Activated CD4-positive, alpha-beta T cell treated with anti-CD3 and anti-CD28 coated beads, Interleukin-2, amount 50 U/mL, for 24 hours (primary cell): ENCODE measurements at regions not wholly inside any gene's neighbourhood (a gene's known extent, or its start where the extent isn't known, plus 50 kb on each side); places are given as distances from the start of the nearest gene placed in this dataset.
"Not testable (repeated sequence)": the region's sequence is repeated elsewhere in the genome, so short reads cannot be mapped to it uniquely, and the experiment has no call there.

ENCODE experiments used
- DNase-seq, 2 donors: peaks; one replicate each; pipeline ENCODE4 v3.0.0-alpha.2; 2020; ENCODE audit warnings: low read depth in 1 of 2, low spot score in 1 of 2

DNA sequence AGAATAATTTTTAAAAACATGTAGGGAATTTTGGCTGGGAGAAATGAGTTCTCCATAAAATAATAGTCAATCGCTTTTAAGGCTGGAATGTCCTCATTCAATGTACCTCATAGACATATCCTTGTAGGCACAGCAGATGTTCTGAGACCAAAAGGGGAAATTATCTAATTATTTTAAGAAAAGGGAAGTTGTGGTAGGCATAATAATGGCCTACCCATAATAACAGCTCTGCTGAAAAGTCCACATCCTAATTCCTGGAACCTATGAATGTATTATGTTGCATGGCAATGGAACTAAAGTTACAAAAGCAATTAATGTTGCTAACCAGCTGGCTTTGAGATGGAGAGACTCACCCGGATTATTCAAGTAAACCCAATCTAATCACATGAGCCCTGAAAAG lies 216.1 kb downstream of the TRIM36 start:
- no peak for DNase-seq

DNA sequence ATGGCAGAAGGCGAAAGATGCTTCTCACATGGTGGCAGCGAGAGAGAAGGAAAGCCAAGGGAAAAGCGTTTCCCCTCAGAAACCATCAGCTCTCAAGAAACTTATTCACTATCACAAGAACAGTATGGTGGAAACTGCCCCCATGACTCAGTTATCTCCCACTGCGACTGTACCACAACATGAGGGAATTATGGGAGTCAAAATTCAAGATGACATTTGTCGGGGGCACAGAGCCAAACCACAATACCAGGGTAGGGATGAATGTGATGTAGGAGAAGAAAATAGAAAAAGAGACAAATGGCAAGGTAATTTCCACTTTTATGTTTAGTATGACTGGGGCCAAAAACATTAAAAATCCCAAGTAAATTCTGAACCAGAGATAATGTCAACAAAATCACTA lies 216.8 kb downstream of the TRIM36 start:
- DNase-seq, result no peak

DNA sequence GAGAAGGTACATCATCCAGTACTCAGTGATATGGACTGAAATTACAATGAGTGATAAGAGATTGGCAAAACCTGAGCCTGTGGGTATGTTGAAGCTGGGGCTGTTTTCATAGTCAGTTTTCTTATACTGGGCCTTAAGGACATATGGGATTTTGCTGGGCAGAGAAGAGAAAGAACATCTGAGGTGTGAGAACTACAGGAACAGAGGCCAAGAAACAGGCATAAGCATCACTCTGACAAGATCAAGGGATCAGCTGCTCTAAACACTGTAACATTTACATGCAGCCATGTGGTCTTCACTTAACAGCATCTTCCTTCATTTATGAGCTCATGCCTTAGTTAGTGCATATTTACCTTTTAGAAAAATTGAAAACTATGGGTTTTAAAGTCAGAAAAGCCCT lies 220.0 kb downstream of the TRIM36 start:
- no peak for DNase-seq

DNA sequence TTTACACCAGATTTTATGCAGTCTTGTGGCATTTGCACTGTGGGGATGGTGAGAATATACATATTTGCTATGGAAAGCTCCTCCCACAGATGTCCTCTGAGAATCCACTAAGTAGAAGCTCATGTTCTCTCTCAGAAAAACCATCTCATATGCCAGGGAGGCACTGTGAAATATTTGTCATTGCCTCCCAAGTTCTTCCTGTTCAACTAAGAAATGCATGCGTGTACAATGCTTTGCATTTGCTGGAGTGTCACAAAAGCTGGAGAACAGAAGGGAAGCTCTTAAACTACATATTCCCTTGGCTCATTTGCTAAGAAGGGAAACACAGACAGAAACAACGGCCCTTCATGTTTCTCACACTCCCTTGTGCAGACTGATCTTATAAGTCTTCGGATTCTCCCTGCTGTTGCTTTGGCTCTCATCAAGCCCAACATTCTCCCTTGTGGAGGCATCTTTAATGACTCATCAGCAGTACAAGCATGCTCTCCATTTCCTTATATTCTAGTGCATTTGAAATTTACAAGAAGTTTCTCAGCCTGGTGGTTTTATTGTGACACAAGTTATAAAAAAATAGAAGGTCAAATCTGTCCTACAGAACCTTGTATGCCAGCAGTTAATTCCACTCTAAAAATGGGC lies 220.6 kb downstream of the TRIM36 start:
- no peak for DNase-seq

DNA sequence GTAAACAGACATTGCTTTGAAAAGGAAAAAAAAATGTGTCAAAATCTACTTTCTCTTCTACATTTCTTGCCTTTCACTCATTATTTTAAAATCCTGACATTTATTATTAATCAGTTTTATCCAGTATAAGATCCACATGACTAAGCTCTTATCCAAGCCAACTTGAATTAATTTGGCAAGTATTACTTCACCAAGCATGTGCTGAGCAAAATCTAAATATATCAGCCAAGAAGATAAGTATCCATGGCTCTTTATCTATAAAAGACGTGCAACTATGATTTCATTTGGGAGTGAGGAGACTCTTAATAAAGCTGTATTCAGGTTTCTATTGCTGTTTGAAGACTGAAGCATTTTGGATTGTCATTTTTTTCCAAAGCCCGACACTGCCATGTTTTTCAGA lies 221.3 kb downstream of the TRIM36 start:
- DNase-seq, result no peak

DNA sequence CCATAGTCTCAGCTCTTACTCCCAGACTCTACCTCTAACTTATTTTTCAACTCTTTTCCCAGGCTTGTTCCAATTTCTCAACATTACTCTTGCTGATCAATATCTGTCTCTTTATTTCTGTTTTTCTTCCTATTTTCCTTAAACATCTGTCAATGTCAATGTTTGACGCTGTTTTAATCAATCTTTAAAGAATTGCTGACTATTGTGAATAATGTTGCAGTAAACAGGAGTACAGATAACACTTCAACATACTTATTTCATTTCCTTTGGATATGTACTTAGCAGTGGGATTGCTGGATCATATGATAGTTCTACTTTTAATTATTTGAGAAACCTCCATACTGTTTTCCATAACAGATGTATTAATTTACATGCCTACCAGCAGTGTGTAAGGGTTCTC lies 229.0 kb downstream of the TRIM36 start:
- DNase-seq, result no peak

DNA sequence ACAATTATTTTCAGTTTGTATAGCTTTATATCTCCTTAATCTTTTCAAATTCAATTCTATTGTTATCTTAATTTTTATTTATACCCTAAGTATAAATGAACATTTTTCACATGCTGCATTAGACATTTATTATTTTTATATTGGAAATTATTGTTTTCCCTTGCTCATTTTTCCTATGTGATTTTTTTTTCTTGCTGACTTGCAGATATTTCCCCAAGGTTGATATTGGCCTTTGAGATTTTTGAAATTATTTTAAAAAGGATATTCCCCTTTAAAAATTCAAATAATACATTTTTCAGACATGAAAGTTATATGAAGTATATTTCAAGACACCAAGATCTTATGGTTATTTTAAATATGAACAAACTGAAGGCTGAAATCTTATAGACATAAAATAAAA lies 234.2 kb downstream of the TRIM36 start:
- DNase-seq, result no peak

DNA sequence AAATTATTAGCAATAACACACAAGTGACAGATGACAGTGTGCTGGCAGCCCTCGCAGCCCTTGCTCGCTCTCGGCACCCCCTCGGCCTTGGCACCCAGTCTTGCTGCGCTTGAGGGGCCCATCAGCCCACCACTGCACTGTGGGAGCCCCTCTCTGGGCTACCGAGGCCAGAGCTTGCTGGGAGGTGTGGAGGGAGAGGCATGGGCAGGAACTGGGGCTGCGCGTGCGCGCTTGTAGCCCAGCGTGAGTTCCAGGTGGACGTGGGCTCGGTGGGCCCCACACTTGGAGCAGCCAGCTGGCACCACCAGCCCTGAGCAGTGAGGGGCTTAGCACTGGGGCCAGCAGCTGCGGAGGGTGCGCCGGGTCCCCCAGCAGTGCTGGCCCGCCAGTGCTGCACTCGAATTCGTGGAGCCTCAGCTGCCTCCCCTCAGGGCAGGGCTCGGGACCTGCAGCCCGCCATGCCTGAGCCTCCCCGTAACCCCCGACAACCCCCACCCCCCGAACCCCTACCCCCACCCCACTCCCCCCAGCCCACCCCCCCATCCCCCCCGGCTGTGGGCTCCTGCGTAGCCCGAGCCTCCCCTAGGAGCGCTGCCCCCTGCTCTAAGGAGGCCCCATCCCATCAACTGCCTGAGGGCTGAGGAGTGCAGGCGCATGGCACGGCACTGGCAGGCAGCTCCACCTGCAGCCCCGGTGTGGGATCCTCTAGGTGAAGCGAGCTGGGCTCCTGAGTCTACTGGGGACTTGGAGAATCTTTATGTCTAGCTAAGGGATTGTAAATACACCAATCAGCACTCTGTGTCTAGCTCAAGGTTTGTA lies 240.9 kb downstream of the TRIM36 start:
- DNase-seq, result no peak

DNA sequence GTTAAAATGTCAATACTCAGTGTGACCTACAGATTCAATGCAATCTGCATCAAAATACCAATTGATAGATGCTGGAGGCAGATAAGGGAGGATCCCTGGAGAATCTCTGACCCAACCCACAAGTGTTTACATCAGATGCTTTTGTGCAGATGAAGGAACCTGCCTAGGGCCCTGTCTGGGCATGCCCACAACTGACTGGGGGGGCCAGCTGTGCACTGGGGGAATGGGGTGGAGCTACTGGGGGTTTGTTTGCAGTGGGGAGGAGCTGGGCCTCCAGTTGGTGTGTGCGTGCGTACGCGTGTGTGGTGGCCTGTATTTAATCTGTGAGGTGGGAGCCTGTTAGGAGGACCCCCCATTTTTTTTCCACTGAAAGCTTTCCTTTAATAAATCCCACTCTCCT lies 244.9 kb downstream of the TRIM36 start:
- DNase-seq, result no peak

DNA sequence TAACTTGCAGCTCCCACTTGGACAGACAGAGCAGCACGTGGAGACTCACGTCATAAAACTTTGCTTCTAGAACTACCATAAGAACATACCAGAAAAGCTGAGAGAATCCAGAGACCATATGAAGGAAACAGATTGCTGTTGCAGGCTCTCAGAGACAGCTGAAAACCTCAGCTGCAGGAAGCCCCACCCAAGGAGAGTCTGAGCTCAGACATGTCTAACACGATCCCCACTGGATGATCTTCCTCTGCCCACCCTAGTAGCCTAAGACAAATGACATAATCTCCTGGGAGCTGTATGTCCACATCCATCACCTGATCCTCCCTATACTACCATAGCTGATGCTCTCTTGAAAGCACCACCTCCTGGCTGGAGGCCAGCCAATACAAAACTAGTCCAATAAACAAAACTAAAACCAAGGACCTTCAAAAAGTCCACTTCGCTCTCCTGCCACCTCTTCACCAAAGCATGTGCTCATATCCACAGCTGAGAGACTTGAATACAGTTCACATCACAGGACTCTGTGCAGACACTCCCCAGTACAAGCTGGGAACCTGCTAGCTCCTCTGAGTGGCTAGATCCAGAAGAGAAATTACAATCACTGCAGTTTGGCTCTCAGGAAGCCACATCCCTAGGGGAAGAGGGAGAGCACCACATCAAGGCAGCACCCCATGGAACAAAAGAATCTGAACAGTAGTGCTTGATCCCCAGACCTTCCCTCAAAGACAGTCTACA lies 257.4 kb downstream of the TRIM36 start:
- DNase-seq, result no peak

DNA sequence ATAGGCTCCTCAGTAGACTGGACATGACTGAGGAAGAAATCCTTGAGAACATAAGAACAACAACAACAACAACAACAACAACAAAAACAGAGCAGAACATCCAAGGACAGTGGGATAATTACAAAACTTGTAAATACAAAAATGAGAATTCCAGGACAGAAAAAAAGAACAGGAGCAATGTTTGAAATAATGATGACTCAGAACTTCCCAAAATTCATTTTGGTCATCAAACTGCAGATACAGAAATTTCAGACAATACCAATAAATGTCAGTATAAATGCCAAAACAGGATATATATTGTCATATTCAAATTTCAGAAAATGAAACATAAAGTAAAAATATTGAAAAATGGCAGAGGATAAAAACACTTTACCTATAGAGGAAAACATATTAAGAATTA lies 259.0 kb downstream of the TRIM36 start:
- no peak for DNase-seq

DNA sequence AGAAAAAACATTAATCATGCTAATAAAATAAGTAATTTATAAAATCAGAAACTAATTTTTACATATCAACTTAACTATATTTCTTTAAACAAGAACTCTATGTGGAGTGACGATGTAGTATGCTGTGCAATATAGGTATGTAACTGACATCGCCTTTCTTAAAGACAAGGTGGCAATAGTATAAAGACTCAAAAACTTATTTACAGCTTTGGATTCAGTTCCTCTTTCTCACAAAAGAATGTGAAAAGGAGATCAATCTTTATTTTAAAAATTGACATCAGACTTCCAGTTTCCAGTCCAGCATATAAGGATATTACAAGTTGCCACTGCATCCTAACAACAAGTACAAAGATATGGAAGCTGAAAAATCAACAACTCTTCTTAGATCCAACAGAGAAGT lies 260.3 kb downstream of the TRIM36 start:
- no peak for DNase-seq

DNA sequence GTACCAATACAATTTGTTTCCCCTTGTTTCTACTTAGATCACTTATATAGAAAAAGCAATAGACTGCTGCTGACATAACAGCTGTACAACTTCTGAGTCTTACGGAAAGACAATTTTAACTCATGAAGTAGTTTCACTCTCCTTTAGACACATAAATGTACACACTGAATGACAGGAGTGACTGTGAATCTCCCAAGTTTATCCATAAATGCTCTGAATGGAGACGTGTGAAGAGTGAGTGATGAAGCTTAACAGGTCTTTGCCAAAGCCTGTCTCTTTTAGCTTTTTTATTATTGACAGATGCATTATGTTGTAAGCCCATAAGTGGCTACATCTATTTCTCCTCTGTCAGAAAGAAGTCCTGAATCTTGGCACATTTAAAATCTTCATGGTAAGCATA lies 265.9 kb downstream of the TRIM36 start:
- no peak for DNase-seq

DNA sequence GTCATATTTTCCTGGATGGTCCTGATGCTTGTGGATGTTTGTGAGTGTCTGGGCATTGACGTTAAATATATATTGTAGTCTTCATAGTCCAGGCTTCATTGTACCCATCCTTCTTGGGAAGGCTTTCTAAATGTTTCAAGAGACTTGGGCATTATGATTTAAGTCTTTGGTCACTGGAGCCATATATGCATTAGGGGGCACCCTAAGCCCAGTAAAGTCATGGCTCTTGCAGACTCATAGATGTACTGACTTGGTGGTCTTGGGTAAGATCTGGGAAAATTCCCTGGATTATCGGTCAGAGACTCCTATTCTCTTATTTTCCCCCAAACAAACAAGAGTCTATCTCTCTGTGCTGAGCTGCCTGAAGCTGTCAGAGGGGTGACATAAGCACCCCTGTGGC lies 271.1 kb downstream of the TRIM36 start:
- no peak for DNase-seq

DNA sequence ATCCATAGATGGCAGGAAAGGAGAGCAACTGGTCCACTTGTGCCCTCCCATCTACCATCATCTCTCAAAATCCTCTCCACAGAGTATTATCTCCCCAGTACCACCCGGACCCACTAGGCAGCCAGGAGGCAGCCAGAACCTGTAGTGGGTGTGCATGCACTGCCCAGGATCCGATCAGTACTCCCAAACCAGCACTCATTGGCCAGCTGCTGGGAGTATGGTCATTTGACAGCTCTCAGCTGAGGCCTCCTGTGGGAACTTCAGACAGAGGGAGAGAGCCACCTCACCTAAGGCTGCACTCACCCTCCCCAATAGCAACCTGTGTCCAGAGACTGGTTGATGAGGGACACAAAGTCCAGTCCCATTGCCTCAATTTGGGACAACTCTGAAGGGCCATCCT lies 286.0 kb downstream of the TRIM36 start:
- DNase-seq, result no peak

DNA sequence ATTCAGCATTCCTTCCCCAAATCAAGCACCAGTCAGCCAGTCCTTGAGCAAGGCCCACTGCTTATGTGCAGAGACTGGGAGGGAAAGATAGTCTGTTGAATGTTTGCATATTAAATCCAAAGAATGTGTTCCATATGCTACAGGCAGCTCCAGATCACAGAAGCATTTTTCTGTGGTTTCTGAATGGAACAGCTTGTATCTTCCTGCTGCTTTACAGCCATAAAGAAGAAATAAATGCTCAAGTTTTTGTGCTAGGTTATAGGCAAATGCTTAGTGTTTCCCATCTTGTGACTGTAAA lies 310.3 kb downstream of the TRIM36 start:
- no peak for DNase-seq

DNA sequence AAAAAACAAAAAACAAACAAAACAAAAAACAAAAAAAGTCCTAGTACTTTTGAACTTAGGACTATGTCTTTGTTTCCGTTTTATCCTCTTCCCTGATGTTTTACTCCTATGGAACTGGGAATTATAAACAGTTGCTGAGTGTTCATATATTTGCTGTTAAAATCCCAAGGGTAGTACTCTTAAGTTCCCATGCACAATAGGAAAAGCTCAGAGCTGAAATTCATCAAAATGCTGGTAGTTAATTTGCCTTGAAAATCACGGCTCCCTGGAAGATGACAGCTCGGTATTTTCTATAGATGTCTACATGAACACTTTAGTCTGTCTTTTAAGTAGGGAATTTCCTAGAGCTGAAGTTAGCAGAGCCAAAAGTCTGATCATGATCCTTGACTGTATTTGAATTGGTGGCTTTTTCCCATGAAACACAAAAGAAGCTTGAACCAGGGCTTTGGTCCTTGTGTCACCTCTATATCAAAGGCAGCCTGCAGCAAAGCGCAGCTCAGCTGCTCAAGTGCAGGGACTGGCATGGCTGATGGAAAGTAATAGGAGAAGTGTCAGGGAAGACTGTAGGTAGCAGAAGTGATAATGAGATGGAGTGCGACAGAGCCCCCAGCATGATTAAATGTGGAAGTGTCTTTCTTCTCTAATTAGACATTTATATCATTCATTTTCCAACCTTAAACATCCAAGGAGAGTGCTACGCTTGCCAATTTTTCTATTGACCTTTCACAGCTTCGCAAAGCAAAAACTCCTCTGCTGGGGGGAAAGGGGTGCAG lies 310.9 kb downstream of the TRIM36 start:
- no peak for DNase-seq

DNA sequence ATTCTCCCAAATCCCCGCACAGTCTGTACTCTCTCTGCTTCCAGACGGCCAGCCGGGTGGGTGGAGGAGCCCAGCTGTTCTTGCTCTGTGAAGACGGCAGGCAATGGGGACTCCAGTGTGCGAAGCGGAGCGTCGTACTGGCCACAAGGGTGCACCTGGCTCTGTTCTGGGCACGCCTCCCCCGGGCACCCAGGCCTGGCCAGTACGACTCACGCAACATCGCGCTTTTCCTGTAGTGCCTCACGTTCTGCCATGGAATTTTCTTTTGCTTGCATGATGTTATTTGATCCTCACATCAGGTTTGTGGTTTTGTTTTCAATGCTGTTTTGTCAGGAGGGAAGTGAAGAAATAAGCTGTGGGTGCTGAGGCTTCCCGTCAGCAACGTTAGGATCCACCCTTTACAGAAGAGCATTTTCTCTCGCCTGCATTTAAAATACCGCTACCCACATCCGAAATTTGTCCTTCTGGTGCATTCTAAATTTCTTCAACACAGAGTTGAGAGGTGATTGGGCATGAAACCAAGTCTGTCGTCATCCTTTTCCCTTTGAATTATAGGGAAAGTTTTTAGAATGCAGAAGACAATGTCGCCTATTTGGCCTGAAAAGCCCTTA lies 311.7 kb downstream of the TRIM36 start:
- no peak for DNase-seq

DNA sequence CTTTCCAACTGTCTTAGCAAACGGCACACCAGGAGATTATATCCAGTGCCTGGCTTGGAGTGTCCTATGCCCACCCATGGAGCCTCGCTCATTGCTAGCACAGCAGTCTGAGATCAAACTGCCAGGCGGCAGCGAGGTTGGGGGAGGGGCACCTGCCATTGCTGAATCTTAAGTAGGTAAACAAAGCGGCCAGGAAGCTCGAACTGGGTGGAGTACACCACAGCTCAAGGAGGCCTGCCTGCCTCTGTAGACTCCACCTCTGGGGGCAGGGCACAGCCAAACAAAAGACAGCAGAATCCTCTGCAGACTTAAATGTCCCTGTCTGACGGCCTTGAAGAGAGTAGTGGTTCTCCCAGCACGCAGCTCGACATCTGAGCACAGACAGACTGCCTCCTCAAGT lies 325.0 kb downstream of the TRIM36 start:
- DNase-seq, result not testable (repeated sequence)

DNA sequence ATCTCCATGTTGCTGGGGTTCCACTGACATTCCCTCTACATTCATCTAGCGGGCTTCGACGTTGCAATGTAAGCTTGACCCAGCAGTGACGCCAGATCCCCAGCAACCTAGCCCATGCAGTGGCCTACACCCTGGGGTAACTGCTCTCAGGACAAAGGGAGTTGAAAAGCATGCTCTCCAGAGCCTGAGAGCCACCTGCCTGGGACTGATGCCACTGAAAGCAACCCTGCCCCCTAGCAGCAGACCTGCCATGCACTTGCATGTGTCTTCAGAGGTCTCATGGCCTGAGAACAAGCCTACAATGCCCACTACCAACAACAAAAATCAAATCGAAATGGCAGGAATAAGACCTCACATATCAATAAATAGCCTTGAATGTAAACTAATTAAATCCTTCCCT lies 330.3 kb downstream of the TRIM36 start:
- DNase-seq, result no peak

DNA sequence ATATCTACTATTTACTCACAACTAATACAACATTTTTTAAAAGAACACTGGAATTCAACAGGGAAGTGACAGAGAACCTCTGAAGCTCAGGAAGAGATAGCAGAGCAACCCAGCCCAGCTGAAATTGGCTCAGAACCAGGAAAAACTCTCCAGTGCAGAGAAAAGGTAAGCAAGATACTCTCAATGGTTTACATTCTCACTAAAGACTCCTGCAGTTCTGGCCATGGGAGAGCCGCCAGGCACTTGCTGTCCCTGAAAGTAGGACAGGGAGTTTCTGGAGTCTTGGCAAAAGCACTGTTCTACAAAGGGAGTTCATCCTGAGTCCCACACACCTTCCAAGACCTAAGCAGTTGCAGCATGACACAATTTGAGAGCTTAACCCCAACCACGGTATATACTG lies 330.8 kb downstream of the TRIM36 start:
- no peak for DNase-seq
